GM12878 (cell line): ENCODE measurements at regions not wholly inside any gene's neighbourhood (a gene's known extent, or its start where the extent isn't known, plus 50 kb on each side); places are given as distances from the start of the nearest gene placed in this dataset.

ENCODE experiments used
- ATAC-seq: fragments of 200-7000 bp; cut with Tn5 transposase; 3 replicates; pipeline ENCODE4 v1.9.1; 2020; ENCODE audit warnings: mild to moderate bottlenecking, moderate library complexity
- BruUV-seq: library from RNA; stranded (reverse); fragments of 400-500 nt; replicated peaks from 2 replicates; lab custom pipeline; 2021; lab: Mats Ljungman, UMichigan
- CTCF ChIA-PET: fragments of 300-600 bp; sonication (Branson Sonifier 250); formaldehyde crosslinking; extraction: SDS; loops from one replicate; lab custom pipeline; 2021; ENCODE audit warnings: inconsistent platforms; lab: Yijun Ruan, JAX
- POLR2A ChIA-PET: fragments of 350-600 bp; formaldehyde crosslinking; extraction: SDS; loops from one replicate; lab custom pipeline; 2021; ENCODE audit warnings: inconsistent platforms; lab: Charles Lee
- RAD21 ChIA-PET: fragments of 300-600 bp; sonication (Branson Sonifier 250); formaldehyde crosslinking; loops from one replicate; lab custom pipeline; 2023; ENCODE audit warnings: antibody characterized with exemption; ENCODE audit not compliant: unreplicated experiment; lab: Charles Lee
- SMC1A ChIA-PET: fragments of 300-600 bp; sonication (Branson Sonifier 250); formaldehyde crosslinking; loops from one replicate; lab custom pipeline; 2023; ENCODE audit not compliant: unreplicated experiment, uncharacterized antibody; lab: Charles Lee
- DNase-seq: peaks from one replicate; pipeline ENCODE4 v3.0.0-alpha.2; 2011; ENCODE audit warnings: low read depth, low spot score
- FAIRE-seq: peaks from 3 replicates; lab custom pipeline; 2011; peaks lifted over from hg19 to GRCh38; lab: Jason Lieb, UNC
- H2AFZ ChIP-seq: 2 replicates; pipeline ENCODE4 v1.6.0; 2011; ENCODE audit warnings: low read depth, low read length, control low read depth; ENCODE audit not compliant: control insufficient read depth
- H3K27ac ChIP-seq: 2 replicates; pipeline ENCODE4 v1.5.1; 2011; ENCODE audit warnings: control low read depth; ENCODE audit not compliant: control insufficient read depth, insufficient read depth
- H3K27me3 ChIP-seq, 2 experiments: replicated peaks in 1 of 2; 2 replicates each; pipeline versions ENCODE4 v1.6.0 to v1.6.1; 2011; ENCODE audit warnings: low read length in 1 of 2; ENCODE audit not compliant: control insufficient read depth in 2 of 2, insufficient read depth in 2 of 2
- H3K36me3 ChIP-seq, 2 experiments: 2 replicates each; pipeline ENCODE4 v1.5.1; 2011; ENCODE audit warnings: low read length in 1 of 2; ENCODE audit not compliant: control insufficient read depth in 2 of 2, insufficient read depth in 2 of 2
- H3K4me1 ChIP-seq: 2 replicates; pipeline ENCODE4 v1.6.1; 2011; ENCODE audit warnings: mild to moderate bottlenecking, low read length, moderate library complexity, mixed read lengths; ENCODE audit not compliant: control insufficient read depth, insufficient read depth
- H3K4me2 ChIP-seq: 2 replicates; pipeline ENCODE4 v1.6.0; 2011; ENCODE audit warnings: control low read depth; ENCODE audit not compliant: control insufficient read depth, insufficient read depth
- H3K4me3 ChIP-seq: fragments of 200-600 bp; sonication (generic); 2 replicates; pipeline ENCODE4 v1.5.1; 2016
- H3K79me2 ChIP-seq: 2 replicates; pipeline ENCODE4 v1.6.0; 2011; ENCODE audit warnings: low read length; ENCODE audit not compliant: control insufficient read depth, insufficient read depth
- H3K9ac ChIP-seq: 2 replicates; pipeline ENCODE4 v1.8.0; 2011; ENCODE audit warnings: low read length, control low read depth, mixed read lengths; ENCODE audit not compliant: control insufficient read depth, insufficient read depth
- H3K9me3 ChIP-seq: replicated peaks from 3 replicates; pipeline ENCODE4 v1.5.1; 2011; ENCODE audit warnings: mild to moderate bottlenecking, low read length; ENCODE audit not compliant: control insufficient read depth, insufficient read depth
- H4K20me1 ChIP-seq: 2 replicates; pipeline ENCODE4 v1.6.0; 2011; ENCODE audit not compliant: control insufficient read depth, insufficient read depth
- CEBPZ ChIP-seq: fragments of 150-350 bp; IDR thresholded peaks from 2 replicates; pipeline ENCODE4 v1.6.1; 2016; ENCODE audit warnings: low read depth, low read length
- CHD1 ChIP-seq: IDR thresholded peaks from 2 replicates; pipeline ENCODE4 v1.6.1; 2012; ENCODE audit warnings: low read depth, low read length, improper control_type of control experiment
- CTCF ChIP-seq, 3 experiments: IDR thresholded peaks in 2 of 3; conservative IDR thresholded peaks in 1 of 3; 2 replicates each; pipeline ENCODE4 v1.5.1; 2011; ENCODE audit warnings: low read depth in 3 of 3, low read length in 3 of 3, mild to moderate bottlenecking in 3 of 3, control low read depth in 2 of 3, moderate library complexity in 2 of 3, inconsistent platforms in 1 of 3, mixed read lengths in 1 of 3; ENCODE audit not compliant: control insufficient read depth in 2 of 3, insufficient read depth in 1 of 3; ENCODE audit errors: extremely low read depth in 1 of 3
- HSF1 ChIP-seq: fragments of 150-350 bp; IDR thresholded peaks from 2 replicates; pipeline ENCODE4 v1.6.1; 2014; ENCODE audit warnings: mild to moderate bottlenecking, low read depth, low read length
- RUNX3 ChIP-seq: IDR thresholded peaks from 2 replicates; pipeline ENCODE4 v1.6.1; 2012; ENCODE audit warnings: low read length, inconsistent platforms
- SMARCA5 ChIP-seq: fragments of 450-650 bp; IDR thresholded peaks from 2 replicates; pipeline ENCODE4 v1.6.1; 2017; ENCODE audit warnings: mild to moderate bottlenecking
- USF1 ChIP-seq: IDR thresholded peaks from 2 replicates; pipeline ENCODE4 v1.6.1; 2011; ENCODE audit warnings: borderline replicate concordance, low read depth, mild to moderate bottlenecking, moderate library complexity, mixed read lengths, low read length; ENCODE audit not compliant: insufficient read depth; ENCODE audit errors: extremely low read length
- WGBS: methylation state at CpG from one replicate; pipeline ENCODE4 v1.1.6; 2016; ENCODE audit warnings: low lambda C conversion rate; ENCODE audit not compliant: insufficient replicate concordance, insufficient coverage; ENCODE audit errors: missing lambda C conversion rate; 5-methylcytosine and 5-hydroxymethylcytosine counted together
- in situ Hi-C: fragments of 300-500 bp; cut with MboI; formaldehyde crosslinking; loops from 9 replicates; pipeline ENCODE4 v1.14.3; 2018; ENCODE audit warnings: mixed read lengths
- intact Hi-C: fragments of 100-400 bp; cut with micrococcal nuclease; formaldehyde crosslinking; loops from one replicate; pipeline ENCODE4 v1.14.2; 2022; ENCODE audit not compliant: unreplicated experiment

- H3K4me1 ChIP-seq = no peaks in the 10 kb centered on the region
- H2AFZ ChIP-seq = no peak overlapping the region
- no peak overlapping the region for H3K4me2 ChIP-seq
- no peak for DNase-seq
- no peak overlapping the region for H3K27ac ChIP-seq
- in situ Hi-C loops (no loop called here), intact Hi-C loops (no loop called here)
- no peaks in the 10 kb centered on the region for H3K9me3 ChIP-seq
- SMC1A ChIA-PET = no interaction called here
- TF ChIP-seq CTCF (IDR thresholded peaks at IDR 0.05 in 2 of 3, conservative IDR thresholded peaks at IDR 0.05 in 1 of 3; ENCODE audit: control insufficient read depth in 2 of 3, extremely low read depth in 1 of 3, insufficient read depth in 1 of 3, low read depth in 3 of 3, low read length in 3 of 3) (peak; percentile 5 to 30 (median 6); a peak in 3 of 6 replicates), SMARCA5 (no peak), CHD1 (no peak), RUNX3 (no peak)
- TF ChIP-seq, all 136 proteins: peak for 1
- ATAC-seq (no peak), FAIRE-seq (no peak)
- Histone ChIP-seq H3K79me2 (no peaks in the 10 kb centered on the region), H3K4me3 (no peak overlapping the region), H3K9ac (no peak overlapping the region), H3K27me3 (no peaks in the 10 kb centered on the region), H4K20me1 (no peaks in the 10 kb centered on the region), H3K36me3 (no peaks in the 10 kb centered on the region)
- no TSS peak for BruUV-seq
- WGBS = 62% methylated on average over 6 of the region's 6 CpGs
- ChIA-PET POLR2A (no interaction called here), CTCF (interaction anchor here (0.6 kb wide), 1 partner anchor 22 kb away, joined by 4 read pairs; no protein-coding TSS in a partner anchor), RAD21 (no interaction called here)
Observed at GRCh38 chrX:102840871-102841705, 96.0 kb upstream of the RAB40AL start.

- 44% methylated on average over 2 of the region's 2 CpGs for WGBS
- Histone ChIP-seq H3K4me3 (no peak overlapping the region), H3K4me1 (no peaks in the 10 kb centered on the region), H3K27me3 (no peaks in the 10 kb centered on the region), H3K36me3 (no peaks in the 10 kb centered on the region), H3K79me2 (no peaks in the 10 kb centered on the region), H3K9me3 (no peaks in the 10 kb centered on the region), H4K20me1 (no peaks in the 10 kb centered on the region), H3K27ac (no peak overlapping the region), H3K4me2 (no peak overlapping the region), H3K9ac (no peak overlapping the region), H2AFZ (no peak overlapping the region)
- BruUV-seq = no TSS peak
- no peak for FAIRE-seq
- ChIA-PET POLR2A (no interaction called here), CTCF (no interaction called here), SMC1A (no interaction called here), RAD21 (no interaction called here)
- ATAC-seq = no peak
- in situ Hi-C loops (no loop called here), intact Hi-C loops (no loop called here)
- DNase-seq = no peak
- TF ChIP-seq CEBPZ (no peak), USF1 (no peak), HSF1 (no peak)
Observed at GRCh38 chrX:102841706-102842003, 95.4 kb upstream of the RAB40AL start.
